Heart right ventricle (tissue), 16 donors: ENCODE measurements at regions not wholly inside any gene's neighbourhood (a gene's known extent, or its start where the extent isn't known, plus 50 kb on each side); places are given as distances from the start of the nearest gene placed in this dataset.

Source experiments
- ATAC-seq, 8 donors: fragments of 200-7000 bp; cut with Tn5 transposase; one replicate each; pipeline ENCODE4 v1.9.1; 2020; ENCODE audit warnings: mild to moderate bottlenecking in 8 of 8, moderate library complexity in 8 of 8, moderate number of reproducible peaks in 1 of 8
- DNase-seq, 2 donors: peaks; one replicate each; pipeline ENCODE4 v3.0.0-alpha.2; 2020
- H3K27ac ChIP-seq, 10 donors: fragments of 200-600 bp; sonication (generic) in 2 of 10; one replicate each; pipeline versions ENCODE4 v1.5.0 to v1.8.0; 2020 to 2022; ENCODE audit warnings: mild to moderate bottlenecking in 3 of 10
- H3K27me3 ChIP-seq, 7 donors: fragments of 200-600 bp; one replicate each; pipeline ENCODE4 v1.8.0; 2021 to 2022; ENCODE audit warnings: mild to moderate bottlenecking in 2 of 7
- H3K36me3 ChIP-seq, 9 donors: fragments of 200-600 bp; sonication (generic) in 1 of 9; one replicate each; pipeline versions ENCODE4 v1.5.0 to v1.8.0; 2020 to 2022; ENCODE audit warnings: mild to moderate bottlenecking in 2 of 9
- H3K4me1 ChIP-seq, 9 donors: fragments of 200-600 bp; sonication (generic) in 1 of 9; one replicate each; pipeline versions ENCODE4 v1.5.0 to v1.8.0; 2020 to 2022; ENCODE audit warnings: mild to moderate bottlenecking in 4 of 9
- H3K4me3 ChIP-seq, 10 donors: fragments of 200-600 bp; sonication (generic) in 2 of 10; one replicate each; pipeline versions ENCODE4 v1.5.0 to v1.8.0; 2020 to 2022; ENCODE audit warnings: mild to moderate bottlenecking in 7 of 10, moderate library complexity in 2 of 10
- H3K9me3 ChIP-seq, 11 donors: fragments of 200-600 bp in 10 of 11; sonication (generic) in 2 of 11; one replicate each; pipeline versions ENCODE4 v1.5.0 to v1.8.0; 2013 to 2022; ENCODE audit warnings: mild to moderate bottlenecking in 2 of 11, control low read depth in 1 of 11, moderate library complexity in 1 of 11
- WGBS, 2 donors: extraction: QIAGEN DNeasy Blood & Tissue Kit; methylation state at CpG; one replicate each; pipeline ENCODE4 v1.1.7; 2013; ENCODE audit warnings: inconsistent platforms in 1 of 2; 5-methylcytosine and 5-hydroxymethylcytosine counted together
- intact Hi-C, 10 donors: fragments of 100-400 bp; cut with DNase I; formaldehyde crosslinking; loops; one replicate each; pipeline versions ENCODE4 v1.11.1 to v1.14.2; 2022
- TF ChIP-seq, protein P1 (sequence below), 9 donors: fragments of 200-600 bp; sonication (generic) in 2 of 9; IDR thresholded peaks; one replicate each; pipeline versions ENCODE4 v1.5.0 to v1.8.0; 2021 to 2022; ENCODE audit warnings: antibody characterized with exemption in 9 of 9, mild to moderate bottlenecking in 5 of 9, moderate library complexity in 1 of 9
- donor health status: Arrhythmogenic right ventricular cardiomyopathy.
- donor health status: ischemic (EF 13 %, LVEDD 7.1; RV severe dilation, severe dysfunction).
- donor health status: healthy with polysubstance abuse.
- donor health status: DM: no; HTN: yes; CAD: no.
- donor health status: DM: no; HTN: no; CAD: no.
- donor health status: ischemic (EF 25% LVEDD 6.9; RV normal size, moderate dysfunction).
- donor health status: ischemic (EF 25% LVEDD 5.7; RV mildly dilated, moderate dysfunction).
- donor health status: healthy.
- donor health status: DM: yes; HTN: yes; CAD: no.
- donor health status: Ischemic cardiomyopathy.
- donor health status: ischemic (EF 35%, LVEDD 5.7; RV mildly dilated, moderate dysfunction).
- donor health status: nonischemic (EF 11% LVEDD 7.7; RV severe dilation, severe dysfunction).
- donor health status: DM: yes; HTN: yes; CAD: no.
- donor health status: PGD.
- donor health status: ischemic (EF 29% LVEDD 5.4; RV normal size, mild dysfunction).
- donor health status: nonischemic (EF 23%, LVEDD 6.1; RV moderate dilation, normal function).

DNA sequence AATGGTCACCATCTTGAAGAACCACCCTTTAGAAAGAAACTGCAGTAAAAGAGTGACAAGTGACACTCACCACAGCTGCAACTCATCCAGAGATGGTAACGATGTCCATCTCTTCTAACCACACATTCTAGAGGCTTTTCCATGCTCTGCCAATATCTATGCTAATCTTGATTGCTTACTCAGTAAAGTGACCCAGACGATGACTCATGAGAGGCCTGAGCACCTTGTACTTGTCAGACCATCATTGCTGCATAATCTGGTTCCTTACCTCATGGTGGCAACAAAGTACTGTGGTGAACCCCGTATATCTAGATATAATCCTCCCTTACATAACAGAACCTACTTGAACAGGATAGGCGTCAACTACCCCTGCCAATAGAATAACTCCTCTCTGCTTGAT, 75.6 kb downstream of the CCNG2 start:
- Histone ChIP-seq H3K36me3 (no peaks in the 10 kb centered on the region), H3K4me3 (no peak overlapping the region), H3K27me3 (peaks cover 0 to 12% (median 0%) of the 10 kb centered on the region in 7 donors), H3K9me3 (peaks cover 0 to 11% (median 5%) of the 10 kb centered on the region in 11 donors), H3K4me1 (no peaks in the 10 kb centered on the region), H3K27ac (no peak overlapping the region)
- TF ChIP-seq, protein P1, sequence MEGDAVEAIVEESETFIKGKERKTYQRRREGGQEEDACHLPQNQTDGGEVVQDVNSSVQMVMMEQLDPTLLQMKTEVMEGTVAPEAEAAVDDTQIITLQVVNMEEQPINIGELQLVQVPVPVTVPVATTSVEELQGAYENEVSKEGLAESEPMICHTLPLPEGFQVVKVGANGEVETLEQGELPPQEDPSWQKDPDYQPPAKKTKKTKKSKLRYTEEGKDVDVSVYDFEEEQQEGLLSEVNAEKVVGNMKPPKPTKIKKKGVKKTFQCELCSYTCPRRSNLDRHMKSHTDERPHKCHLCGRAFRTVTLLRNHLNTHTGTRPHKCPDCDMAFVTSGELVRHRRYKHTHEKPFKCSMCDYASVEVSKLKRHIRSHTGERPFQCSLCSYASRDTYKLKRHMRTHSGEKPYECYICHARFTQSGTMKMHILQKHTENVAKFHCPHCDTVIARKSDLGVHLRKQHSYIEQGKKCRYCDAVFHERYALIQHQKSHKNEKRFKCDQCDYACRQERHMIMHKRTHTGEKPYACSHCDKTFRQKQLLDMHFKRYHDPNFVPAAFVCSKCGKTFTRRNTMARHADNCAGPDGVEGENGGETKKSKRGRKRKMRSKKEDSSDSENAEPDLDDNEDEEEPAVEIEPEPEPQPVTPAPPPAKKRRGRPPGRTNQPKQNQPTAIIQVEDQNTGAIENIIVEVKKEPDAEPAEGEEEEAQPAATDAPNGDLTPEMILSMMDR (IDR thresholded peaks at IDR 0.05), result no peak
- intact Hi-C loops, result no loop called here
- 72 to 82% methylated on average over 4 of the region's 4 CpGs for WGBS, 2 donors
- ATAC-seq, result no peak
- DNase-seq, result no peak

DNA sequence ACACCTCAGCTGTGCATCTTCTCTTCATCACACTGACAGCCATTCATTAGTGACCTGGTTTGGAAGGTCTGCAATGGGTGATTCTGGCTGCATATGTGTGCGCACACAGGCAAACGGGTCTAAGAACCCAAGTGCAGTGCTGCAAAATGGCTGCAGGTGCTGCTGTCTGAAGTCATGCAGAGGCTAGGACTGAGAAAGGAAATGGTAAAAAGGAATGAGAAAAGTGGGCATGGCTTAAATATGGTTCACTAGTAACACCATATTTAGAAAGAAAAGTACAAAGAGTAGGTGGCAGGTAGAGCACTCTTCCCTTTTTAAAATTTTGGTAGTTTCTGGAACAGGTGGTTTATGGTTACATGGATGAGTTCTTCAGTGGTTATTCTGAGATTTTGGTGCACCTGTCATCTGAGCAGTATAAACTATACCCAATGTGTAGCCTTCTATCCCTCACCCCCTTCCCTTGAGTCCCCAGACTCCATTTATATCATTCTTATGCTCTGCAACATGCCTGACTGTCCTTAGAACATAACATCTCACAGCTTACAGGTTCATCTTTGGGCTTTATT, 78.4 kb downstream of the CCNG2 start:
- ATAC-seq, result no peak
- TF ChIP-seq, protein P1 (IDR thresholded peaks at IDR 0.05), result no peak
- peaks cover 0 to 17% (median 3%) of the 10 kb centered on the region in 7 donors for H3K27me3 ChIP-seq
- no peak overlapping the region for H3K4me3 ChIP-seq
- WGBS, 2 donors, result 74 to 94% methylated on average over 2 of the region's 2 CpGs
- no peaks in the 10 kb centered on the region for H3K9me3 ChIP-seq
- no peaks in the 10 kb centered on the region for H3K36me3 ChIP-seq
- no peak overlapping the region for H3K27ac ChIP-seq
- DNase-seq, result no peak
- no peaks in the 10 kb centered on the region for H3K4me1 ChIP-seq
- intact Hi-C loops, result loop anchor here in 1 of 10 donors (5.0 kb wide), 1 partner anchor 122 kb away; no protein-coding TSS in a partner anchor

DNA sequence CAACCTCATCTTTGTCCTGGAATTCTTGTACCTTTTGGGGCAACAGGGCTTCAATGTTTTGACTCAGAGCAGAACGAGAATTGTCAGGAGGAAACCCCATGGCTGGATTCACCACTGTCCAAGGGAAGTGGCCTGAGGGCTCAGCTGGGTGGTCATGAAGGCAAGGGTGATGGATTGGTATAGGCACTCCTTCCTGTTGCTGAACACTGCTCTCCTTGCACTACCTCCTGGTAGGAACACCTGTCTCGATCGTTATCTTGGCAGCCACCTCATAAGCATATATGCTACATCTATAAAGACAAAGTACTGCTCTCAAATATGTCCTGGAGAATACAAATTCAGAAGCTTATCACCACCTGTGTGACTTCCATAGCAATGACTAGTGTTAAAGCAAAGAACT, 79.8 kb downstream of the CCNG2 start:
- intact Hi-C loops, result loop anchor here in 1 of 10 donors (5.0 kb wide), 1 partner anchor 120 kb away; no protein-coding TSS in a partner anchor
- no peak for DNase-seq
- H3K27ac ChIP-seq, result no peak overlapping the region
- H3K4me1 ChIP-seq, result no peaks in the 10 kb centered on the region
- H3K27me3 ChIP-seq, result peaks cover 0 to 17% (median 3%) of the 10 kb centered on the region in 7 donors
- H3K9me3 ChIP-seq, result no peaks in the 10 kb centered on the region
- H3K36me3 ChIP-seq, result no peaks in the 10 kb centered on the region
- WGBS, 2 donors, result 81 to 88% methylated on average over 3 of the region's 3 CpGs
- H3K4me3 ChIP-seq, result no peak overlapping the region
- TF ChIP-seq, protein P1 (IDR thresholded peaks at IDR 0.05), result no peak
- ATAC-seq, result no peak

DNA sequence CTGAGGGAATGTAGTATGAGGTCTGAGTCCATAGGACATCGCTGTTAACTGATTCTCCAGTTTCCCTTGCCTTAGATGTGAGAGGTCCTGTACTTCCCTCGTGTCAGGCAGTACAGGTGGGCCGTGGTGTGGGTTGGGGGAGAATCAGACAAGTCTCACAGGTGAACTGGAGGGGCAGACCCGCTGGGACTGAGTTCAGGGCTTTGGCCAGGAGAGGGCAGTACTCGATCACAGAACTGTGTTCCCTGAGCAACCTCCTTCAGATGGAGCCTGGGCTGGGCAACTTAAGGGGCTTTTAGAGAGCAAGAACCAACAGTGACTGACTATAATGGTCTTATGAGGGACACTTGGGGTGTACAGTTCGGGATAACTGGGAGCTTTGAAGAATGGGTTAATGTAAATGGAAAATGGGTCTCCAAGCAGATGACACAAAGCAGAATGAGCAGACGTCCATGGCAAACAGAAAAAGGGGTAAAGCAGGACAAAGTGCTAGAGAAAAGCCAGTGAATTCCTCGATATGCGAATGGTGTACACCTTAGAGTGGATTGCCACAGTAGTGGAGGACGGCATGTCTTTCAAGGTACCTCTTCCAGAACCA, 83.6 kb downstream of the CCNG2 start:
- intact Hi-C loops, result loop anchor here in 9 of 10 donors (1.0 to 10.0 kb wide), 5 partner anchors 67 to 364 kb away; partner anchors contain the start of gene CXCL13 (in 1 of the 9)
- Histone ChIP-seq H3K36me3 (no peaks in the 10 kb centered on the region), H3K27ac (no peak overlapping the region), H3K27me3 (peaks cover 0 to 17% (median 3%) of the 10 kb centered on the region in 7 donors), H3K4me3 (no peak overlapping the region), H3K9me3 (no peaks in the 10 kb centered on the region), H3K4me1 (no peaks in the 10 kb centered on the region)
- TF ChIP-seq, protein P1 (IDR thresholded peaks at IDR 0.05), result peak; percentile 17 to 78 (median 70)
- WGBS, 2 donors, result 31 to 33% methylated on average over 10 of the region's 10 CpGs
- DNase-seq (peak; percentile 15 to 40), ATAC-seq (peak; percentile 61 to 79 (median 70))
